Esophagus muscularis mucosa (tissue), 4 donors: ENCODE measurements at regions not wholly inside any gene's neighbourhood (a gene's known extent, or its start where the extent isn't known, plus 50 kb on each side); places are given as distances from the start of the nearest gene placed in this dataset.

Experiments used
- EP300 ChIP-seq: sonication (generic); formaldehyde crosslinking; IDR thresholded peaks from one replicate; pipeline ENCODE4 v1.6.1; 2017; ENCODE audit warnings: antibody characterized with exemption
- POLR2A ChIP-seq: fragments of 450-650 bp; IDR thresholded peaks from one replicate; pipeline ENCODE4 v1.6.1; 2017; ENCODE audit warnings: antibody characterized with exemption, moderate library complexity, mild to moderate bottlenecking, low read depth
- POLR2AphosphoS5 ChIP-seq, 2 donors: sonication (generic); formaldehyde crosslinking; IDR thresholded peaks; one replicate each; pipeline ENCODE4 v1.6.1; 2017; ENCODE audit warnings: antibody characterized with exemption in 2 of 2
- TF ChIP-seq, protein P1 (sequence below), 3 experiments: fragments of 200-600 bp in 2 of 3; fragments of 450-650 bp in 1 of 3; sonication (generic) in 2 of 3; IDR thresholded peaks; one replicate each; pipeline ENCODE4 v1.5.1; 2017 to 2019; ENCODE audit warnings: antibody characterized with exemption in 3 of 3, mild to moderate bottlenecking in 2 of 3, moderate library complexity in 1 of 3

DNA sequence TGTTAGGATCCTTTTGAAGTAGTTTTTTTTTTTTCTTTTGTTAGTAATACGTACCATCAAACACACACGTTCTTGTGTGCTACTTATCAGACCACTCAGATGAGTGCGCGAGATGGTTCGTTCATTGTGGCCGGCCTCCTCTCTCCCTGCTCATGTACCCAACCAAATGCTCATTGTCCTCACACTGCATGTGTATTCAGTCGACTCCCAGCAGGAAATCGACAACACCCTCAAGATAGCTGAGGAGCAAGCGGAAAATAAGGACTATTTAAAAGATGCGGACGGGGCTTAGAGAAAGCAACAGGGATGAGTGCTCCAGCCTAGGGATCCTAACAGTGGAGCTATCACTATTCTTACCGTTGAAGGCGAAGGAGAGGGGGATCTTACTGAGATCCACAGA is 72.9 kb upstream of the GUCY1A1 start:
- TF ChIP-seq, protein P1, sequence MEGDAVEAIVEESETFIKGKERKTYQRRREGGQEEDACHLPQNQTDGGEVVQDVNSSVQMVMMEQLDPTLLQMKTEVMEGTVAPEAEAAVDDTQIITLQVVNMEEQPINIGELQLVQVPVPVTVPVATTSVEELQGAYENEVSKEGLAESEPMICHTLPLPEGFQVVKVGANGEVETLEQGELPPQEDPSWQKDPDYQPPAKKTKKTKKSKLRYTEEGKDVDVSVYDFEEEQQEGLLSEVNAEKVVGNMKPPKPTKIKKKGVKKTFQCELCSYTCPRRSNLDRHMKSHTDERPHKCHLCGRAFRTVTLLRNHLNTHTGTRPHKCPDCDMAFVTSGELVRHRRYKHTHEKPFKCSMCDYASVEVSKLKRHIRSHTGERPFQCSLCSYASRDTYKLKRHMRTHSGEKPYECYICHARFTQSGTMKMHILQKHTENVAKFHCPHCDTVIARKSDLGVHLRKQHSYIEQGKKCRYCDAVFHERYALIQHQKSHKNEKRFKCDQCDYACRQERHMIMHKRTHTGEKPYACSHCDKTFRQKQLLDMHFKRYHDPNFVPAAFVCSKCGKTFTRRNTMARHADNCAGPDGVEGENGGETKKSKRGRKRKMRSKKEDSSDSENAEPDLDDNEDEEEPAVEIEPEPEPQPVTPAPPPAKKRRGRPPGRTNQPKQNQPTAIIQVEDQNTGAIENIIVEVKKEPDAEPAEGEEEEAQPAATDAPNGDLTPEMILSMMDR (IDR thresholded peaks at IDR 0.05), result no peak
- TF ChIP-seq POLR2A (no peak), EP300 (no peak), POLR2AphosphoS5 (IDR thresholded peaks at IDR 0.05) (no peak)
